Stomach (tissue), 8 donors: ENCODE measurements at regions not wholly inside any gene's neighbourhood (a gene's known extent, or its start where the extent isn't known, plus 50 kb on each side); places are given as distances from the start of the nearest gene placed in this dataset.

Experiments used
- DNase-seq, 2 donors: peaks; one replicate each; pipeline versions ENCODE4 v3.0.0 to v3.0.0-alpha.2; 2013 to 2019
- H3K27ac ChIP-seq, 5 donors: fragments of 200-600 bp in 4 of 5; sonication (generic) in 4 of 5; one replicate each; pipeline ENCODE4 v1.5.1; 2013 to 2019; ENCODE audit warnings: mild to moderate bottlenecking in 1 of 5, moderate library complexity in 1 of 5
- H3K27me3 ChIP-seq, 3 donors: fragments of 200-600 bp; sonication (generic); one replicate each; pipeline ENCODE4 v1.5.1; 2017 to 2019; ENCODE audit warnings: mixed run types in 1 of 3
- H3K36me3 ChIP-seq, 4 donors: fragments of 200-600 bp; sonication (generic); 1 replicate in 3 of 4; 2 replicates in 1 of 4; pipeline ENCODE4 v1.5.1; 2016 to 2019
- H3K4me1 ChIP-seq, 4 donors: fragments of 200-600 bp; sonication (generic); one replicate each; pipeline ENCODE4 v1.5.1; 2016 to 2019
- H3K4me3 ChIP-seq, 4 donors: fragments of 200-600 bp; sonication (generic) in 3 of 4; one replicate each; pipeline ENCODE4 v1.5.1; 2016 to 2019; ENCODE audit warnings: mild to moderate bottlenecking in 1 of 4
- H3K9me3 ChIP-seq, 4 donors: fragments of 200-600 bp; sonication (generic); one replicate each; pipeline ENCODE4 v1.5.1; 2016 to 2019
- CTCF ChIP-seq, 7 experiments: fragments of 450-650 bp in 4 of 7; fragments of 200-600 bp in 3 of 7; sonication (generic) in 3 of 7; IDR thresholded peaks; one replicate each; pipeline ENCODE4 v1.5.1; 2016 to 2019; ENCODE audit warnings: antibody characterized with exemption in 7 of 7, control low read depth in 2 of 7, mild to moderate bottlenecking in 1 of 7
- EP300 ChIP-seq: sonication (generic); formaldehyde crosslinking; IDR thresholded peaks from one replicate; pipeline ENCODE4 v1.6.1; 2017; ENCODE audit warnings: antibody characterized with exemption
- POLR2A ChIP-seq, 4 donors: fragments of 450-650 bp; IDR thresholded peaks; one replicate each; pipeline ENCODE4 v1.6.1; 2016; ENCODE audit warnings: antibody characterized with exemption in 4 of 4, control low read depth in 2 of 4, mild to moderate bottlenecking in 1 of 4, moderate library complexity in 1 of 4
- POLR2AphosphoS5 ChIP-seq, 3 donors: sonication (generic); formaldehyde crosslinking; IDR thresholded peaks; one replicate each; pipeline ENCODE4 v1.6.1; 2016; ENCODE audit warnings: antibody characterized with exemption in 3 of 3
- WGBS, 5 donors: extraction: QIAGEN DNeasy Blood & Tissue Kit in 3 of 5; methylation state at CpG; one replicate each; pipeline versions ENCODE4 v1.1.5 to v1.1.7; 2013 to 2018; 5-methylcytosine and 5-hydroxymethylcytosine counted together
- intact Hi-C: fragments of 100-400 bp; cut with DNase I; formaldehyde crosslinking; loops from one replicate; pipeline ENCODE4 v1.15.1; 2023; ENCODE audit warnings: low total_unique reads
- donor health status: healthy with polysubstance abuse.
- donor health status: Bipolar disorder and iron deficiency.
- donor health status: healthy.

GRCh38 chr1:95583661-95584210 is 349.7 kb downstream of the RWDD3 start:
- Histone ChIP-seq H3K9me3 (no peaks in the 10 kb centered on the region), H3K4me3 (no peak overlapping the region), H3K36me3 (no peaks in the 10 kb centered on the region), H3K4me1 (no peaks in the 10 kb centered on the region), H3K27me3 (no peaks in the 10 kb centered on the region), H3K27ac (no peak overlapping the region)
- 33 to 48% (median 40%) methylated on average over 4 of the region's 4 CpGs for WGBS, 5 donors
- no peak for DNase-seq
- intact Hi-C loops: no loop called here
- TF ChIP-seq POLR2AphosphoS5 (IDR thresholded peaks at IDR 0.05): no peak
- no peak for TF ChIP-seq POLR2A (IDR thresholded peaks at IDR 0.05)
- no peak for TF ChIP-seq EP300
- TF ChIP-seq CTCF (IDR thresholded peaks at IDR 0.05): no peak

- Histone ChIP-seq H3K36me3 (no peaks in the 10 kb centered on the region), H3K4me1 (no peaks in the 10 kb centered on the region), H3K4me3 (no peak overlapping the region), H3K27me3 (no peaks in the 10 kb centered on the region), H3K27ac (no peak overlapping the region), H3K9me3 (no peaks in the 10 kb centered on the region)
- intact Hi-C loops: no loop called here
- no peak for TF ChIP-seq POLR2AphosphoS5 (IDR thresholded peaks at IDR 0.05)
- no peak for DNase-seq
- 88 to 92% (median 88%) methylated on average over 4 of the region's 4 CpGs for WGBS, 5 donors
Measured at GRCh38 chr1:95584315-95584714, 350.3 kb downstream of the RWDD3 start.

- TF ChIP-seq POLR2AphosphoS5 (IDR thresholded peaks at IDR 0.05) (no peak), CTCF (IDR thresholded peaks at IDR 0.05) (no peak), POLR2A (IDR thresholded peaks at IDR 0.05) (no peak), EP300 (no peak)
- no peak for DNase-seq
Measured at GRCh38 chr1:95604771-95605170, 370.8 kb downstream of the RWDD3 start.

GRCh38 chr1:95614197-95614596 is 380.2 kb downstream of the RWDD3 start:
- DNase-seq: no peak
- H3K9me3 ChIP-seq: no peaks in the 10 kb centered on the region
- no peaks in the 10 kb centered on the region for H3K36me3 ChIP-seq
- no peaks in the 10 kb centered on the region for H3K4me1 ChIP-seq
- WGBS, 5 donors: 78 to 96% (median 84%) methylated on average over 5 of the region's 5 CpGs
- intact Hi-C loops: no loop called here
- no peaks in the 10 kb centered on the region for H3K27me3 ChIP-seq
- H3K4me3 ChIP-seq: no peak overlapping the region
- no peak for TF ChIP-seq EP300
- TF ChIP-seq CTCF (IDR thresholded peaks at IDR 0.05): no peak
- TF ChIP-seq POLR2A (IDR thresholded peaks at IDR 0.05): no peak
- TF ChIP-seq POLR2AphosphoS5 (IDR thresholded peaks at IDR 0.05): no peak
- H3K27ac ChIP-seq: no peak overlapping the region

More at GRCh38 chr1:95604771-95605170, 370.8 kb downstream of the RWDD3 start:
- intact Hi-C loops: no loop called here
- 14 to 21% (median 17%) methylated on average over 3 of the region's 3 CpGs for WGBS, 5 donors
- Histone ChIP-seq H3K27ac (no peak overlapping the region), H3K4me1 (no peaks in the 10 kb centered on the region), H3K4me3 (no peak overlapping the region), H3K9me3 (no peaks in the 10 kb centered on the region), H3K27me3 (no peaks in the 10 kb centered on the region), H3K36me3 (no peaks in the 10 kb centered on the region)

- DNase-seq: no peak
- Histone ChIP-seq H3K4me3 (no peak overlapping the region), H3K27ac (no peak overlapping the region), H3K4me1 (no peaks in the 10 kb centered on the region), H3K36me3 (no peaks in the 10 kb centered on the region), H3K9me3 (no peaks in the 10 kb centered on the region), H3K27me3 (no peaks in the 10 kb centered on the region)
- WGBS, 5 donors: 67 to 73% (median 69%) methylated on average over 3 of the region's 3 CpGs
- TF ChIP-seq POLR2AphosphoS5 (IDR thresholded peaks at IDR 0.05): no peak
- no peak for TF ChIP-seq EP300
- no peak for TF ChIP-seq CTCF (IDR thresholded peaks at IDR 0.05)
- TF ChIP-seq POLR2A (IDR thresholded peaks at IDR 0.05): no peak
- intact Hi-C loops: no loop called here
Measured at GRCh38 chr1:95615421-95615820, 381.4 kb downstream of the RWDD3 start.
